Psoas muscle (tissue), 7 donors: ENCODE measurements at regions not wholly inside any gene's neighbourhood (a gene's known extent, or its start where the extent isn't known, plus 50 kb on each side); places are given as distances from the start of the nearest gene placed in this dataset.
A peak's percentile ranks its signal among the peaks of the same experiment; 100 is the strongest.

Source experiments
- ATAC-seq, 4 donors: fragments of 200-7000 bp; cut with Tn5 transposase; one replicate each; pipeline ENCODE4 v1.9.1; 2020; ENCODE audit warnings: moderate library complexity in 3 of 4, mild to moderate bottlenecking in 2 of 4
- DNase-seq, 2 donors: peaks; one replicate each; pipeline ENCODE4 v3.0.0-alpha.2; 2020
- H3K27ac ChIP-seq: fragments of 200-600 bp; one replicate; pipeline ENCODE4 v1.8.0; 2022
- H3K27me3 ChIP-seq, 3 donors: fragments of 200-600 bp in 1 of 3; one replicate each; pipeline versions ENCODE4 v1.6.1 to v1.8.0; 2013 to 2022; ENCODE audit warnings: low read length in 2 of 3, mild to moderate bottlenecking in 2 of 3, moderate library complexity in 1 of 3; ENCODE audit not compliant: insufficient read depth in 3 of 3
- H3K36me3 ChIP-seq, 2 donors: fragments of 200-600 bp in 1 of 2; one replicate each; pipeline versions ENCODE4 v1.6.1 to v1.8.0; 2013 to 2022; ENCODE audit warnings: low read depth in 1 of 2, mild to moderate bottlenecking in 1 of 2, moderate library complexity in 1 of 2; ENCODE audit not compliant: insufficient read depth in 1 of 2
- H3K4me1 ChIP-seq: fragments of 200-600 bp; one replicate; pipeline ENCODE4 v1.8.0; 2022
- H3K4me3 ChIP-seq: fragments of 200-600 bp; one replicate; pipeline ENCODE4 v1.8.0; 2022; ENCODE audit warnings: mild to moderate bottlenecking
- H3K9me3 ChIP-seq: fragments of 200-600 bp; one replicate; pipeline ENCODE4 v1.8.0; 2022
- CTCF ChIP-seq: fragments of 200-600 bp; IDR thresholded peaks from one replicate; pipeline ENCODE4 v1.8.0; 2022; ENCODE audit warnings: antibody characterized with exemption
- WGBS, 3 donors: extraction: QIAGEN DNeasy Blood & Tissue Kit; methylation state at CpG; one replicate each; pipeline versions ENCODE4 v1.1.6 to v1.1.7; 2013; 5-methylcytosine and 5-hydroxymethylcytosine counted together
- intact Hi-C, 2 donors: fragments of 100-400 bp; cut with DNase I; formaldehyde crosslinking; loops; one replicate each; pipeline versions ENCODE4 v1.11.0 to v1.14.2; 2022
- donor health status: healthy with polysubstance abuse.
- donor health status: DM: no; HTN: no; CAD: no; lungs with moderate emphysema.
- donor health status: Bipolar disorder and iron deficiency.
- donor health status: healthy.
- donor health status: DM: yes; HTN: yes; CAD: no.
- donor health status: DM: no; HTN: no; CAD: no.
- donor health status: DM: yes; HTN: yes; CAD: no.

DNA sequence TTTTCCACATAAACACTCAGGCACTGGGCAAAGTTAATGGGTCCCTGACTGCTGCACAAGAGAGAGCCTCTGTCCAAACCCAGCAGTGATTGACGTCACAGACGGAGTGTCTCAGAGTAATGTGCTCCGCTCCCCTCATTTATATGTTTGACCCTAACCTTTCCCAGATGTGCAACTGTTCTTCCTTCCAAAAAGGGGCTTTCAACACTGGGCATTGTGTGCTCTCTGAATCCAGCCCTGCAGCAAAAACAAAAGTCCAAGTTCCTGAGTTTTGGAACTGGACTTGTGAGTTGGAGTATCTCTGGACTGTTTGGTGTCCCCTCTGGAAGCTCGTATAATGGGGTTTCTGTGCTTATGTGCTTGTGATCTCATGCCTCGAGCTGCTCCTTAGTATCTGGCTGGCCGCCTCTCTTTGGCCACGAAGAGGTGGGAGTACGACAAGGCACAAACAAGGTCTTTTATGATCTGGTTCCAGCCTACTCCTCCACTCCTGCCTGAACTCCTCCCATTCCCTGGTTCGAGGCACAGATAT lies 76.4 kb upstream of the SMIM36 start:
- TF ChIP-seq CTCF = no peak
- H3K9me3 ChIP-seq = no peaks in the 10 kb centered on the region

GRCh38 chr17:55585629-55586028 lies 74.4 kb upstream of the SMIM36 start:
- no peak for ATAC-seq
- TF ChIP-seq CTCF = no peak
- no peak for DNase-seq
- no peaks in the 10 kb centered on the region for H3K36me3 ChIP-seq
- H3K9me3 ChIP-seq = no peaks in the 10 kb centered on the region
- intact Hi-C loops = no loop called here
- no peaks in the 10 kb centered on the region for H3K27me3 ChIP-seq
- no peak overlapping the region for H3K27ac ChIP-seq
- WGBS, 3 donors = 96 to 100% (median 99%) methylated on average over 2 of the region's 2 CpGs
- no peak overlapping the region for H3K4me3 ChIP-seq
- peaks cover 13% of the 10 kb centered on the region for H3K4me1 ChIP-seq

More for the DNA sequence above, 76.4 kb upstream of the SMIM36 start:
- Histone ChIP-seq H3K36me3 (no peaks in the 10 kb centered on the region), H3K4me3 (no peak overlapping the region), H3K27ac (no peak overlapping the region), H3K4me1 (peaks cover 13% of the 10 kb centered on the region), H3K27me3 (no peaks in the 10 kb centered on the region)
- ATAC-seq (no peak), DNase-seq (no peak)
- WGBS, 3 donors = 64 to 71% (median 69%) methylated on average over 9 of the region's 9 CpGs
- intact Hi-C loops = no loop called here

GRCh38 chr17:55584861-55585260 lies 73.6 kb upstream of the SMIM36 start:
- no peaks in the 10 kb centered on the region for H3K27me3 ChIP-seq
- no peaks in the 10 kb centered on the region for H3K36me3 ChIP-seq
- H3K27ac ChIP-seq = peak overlapping the region; percentile 50
- no peak for DNase-seq
- no peaks in the 10 kb centered on the region for H3K9me3 ChIP-seq
- H3K4me1 ChIP-seq = peaks cover 13% of the 10 kb centered on the region
- no peak for ATAC-seq
- no peak for TF ChIP-seq CTCF
- 44 to 49% (median 46%) methylated on average over 1 of the region's 1 CpG for WGBS, 3 donors
- intact Hi-C loops = no loop called here
- H3K4me3 ChIP-seq = no peak overlapping the region

DNA sequence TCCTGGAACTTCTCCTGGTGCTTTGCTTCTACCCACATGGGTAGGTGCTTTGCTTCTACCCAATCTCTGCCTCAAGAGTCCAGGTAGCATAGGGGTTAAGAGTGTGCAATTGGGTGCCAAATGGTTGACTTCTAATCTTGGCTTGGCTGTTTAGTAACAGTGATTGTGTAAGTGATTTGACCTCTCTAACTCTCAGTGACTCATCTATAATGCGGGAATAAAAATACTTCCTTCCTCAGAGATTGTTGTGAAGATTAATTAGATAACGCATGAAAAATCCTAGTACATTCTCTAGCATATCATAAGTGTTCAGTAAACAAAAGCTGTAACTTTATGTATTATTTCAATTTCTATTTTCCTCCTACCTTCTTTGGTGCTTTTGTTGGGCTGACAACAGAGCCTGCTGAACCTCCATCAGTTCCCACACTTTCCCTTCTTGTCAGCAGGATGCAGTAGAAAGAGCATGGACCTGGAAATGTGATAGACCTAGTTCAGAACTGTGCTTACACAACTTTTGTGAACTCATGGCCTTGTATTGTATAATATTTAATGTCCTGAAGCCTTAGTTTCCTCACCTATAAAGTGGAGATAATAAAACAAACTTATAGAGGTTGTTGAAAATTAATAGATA lies 72.9 kb upstream of the SMIM36 start:
- peaks cover 13% of the 10 kb centered on the region for H3K4me1 ChIP-seq
- no peaks in the 10 kb centered on the region for H3K9me3 ChIP-seq
- H3K36me3 ChIP-seq = no peaks in the 10 kb centered on the region
- H3K27ac ChIP-seq = peak overlapping the region; percentile 50
- ATAC-seq (peak; percentile 73 to 94 (median 84)), DNase-seq (no peak)
- WGBS, 3 donors = 27 to 44% (median 30%) methylated on average over 2 of the region's 2 CpGs
- intact Hi-C loops = no loop called here
- no peaks in the 10 kb centered on the region for H3K27me3 ChIP-seq
- TF ChIP-seq CTCF = no peak
- H3K4me3 ChIP-seq = no peak overlapping the region

GRCh38 chr17:55582897-55583296 lies 71.6 kb upstream of the SMIM36 start:
- intact Hi-C loops = no loop called here
- H3K4me1 ChIP-seq = peaks cover 13% of the 10 kb centered on the region
- no peak for ATAC-seq

More at GRCh38 chr17:55582897-55583296, 71.6 kb upstream of the SMIM36 start:
- WGBS, 3 donors = 91 to 93% (median 91%) methylated on average over 4 of the region's 4 CpGs
- H3K27me3 ChIP-seq = no peaks in the 10 kb centered on the region
- H3K4me3 ChIP-seq = no peak overlapping the region
- H3K36me3 ChIP-seq = no peaks in the 10 kb centered on the region
- TF ChIP-seq CTCF = no peak
- no peak overlapping the region for H3K27ac ChIP-seq
- no peaks in the 10 kb centered on the region for H3K9me3 ChIP-seq
- no peak for DNase-seq
